Endothelial cell of umbilical vein (primary cell): ENCODE measurements at regions not wholly inside any gene's neighbourhood (a gene's known extent, or its start where the extent isn't known, plus 50 kb on each side); places are given as distances from the start of the nearest gene placed in this dataset.

Experiments used
- BruUV-seq: library from RNA; stranded (reverse); fragments of 400-500 nt; replicated peaks from 2 replicates; lab custom pipeline; 2021; lab: Mats Ljungman, UMichigan
- CTCF ChIA-PET: fragments of 300-600, 350-600 bp; sonication (Branson Sonifier 250); formaldehyde crosslinking; loops from one replicate; lab custom pipeline; 2021; ENCODE audit warnings: antibody characterized with exemption, inconsistent platforms; lab: Charles Lee
- POLR2A ChIA-PET: fragments of 300-600, 350-600 bp; sonication (Branson Sonifier 250); formaldehyde crosslinking; loops from one replicate; lab custom pipeline; 2021; ENCODE audit warnings: antibody characterized with exemption, inconsistent platforms; lab: Charles Lee
- DNase-seq: peaks from one replicate; pipeline ENCODE4 v3.0.0-alpha.2; 2011; ENCODE audit warnings: low read depth, low spot score
- FAIRE-seq: peaks from 2 replicates; lab custom pipeline; 2011; peaks lifted over from hg19 to GRCh38; lab: Jason Lieb, UNC
- H2AFZ ChIP-seq: 2 replicates; pipeline ENCODE4 v1.6.0; 2012; ENCODE audit warnings: low read depth, low read length, control low read depth, inconsistent platforms
- H3K27ac ChIP-seq: 2 replicates; pipeline ENCODE4 v1.5.1; 2011; ENCODE audit warnings: low read depth, mild to moderate bottlenecking, control low read depth, low read length, moderate library complexity; ENCODE audit not compliant: insufficient read depth
- H3K27me3 ChIP-seq, 2 experiments: 2 replicates each; pipeline versions ENCODE4 v1.6.0 to v1.6.1; 2011; ENCODE audit warnings: low read length in 2 of 2, mixed read lengths in 1 of 2; ENCODE audit not compliant: control insufficient read depth in 2 of 2, insufficient read depth in 2 of 2
- H3K36me3 ChIP-seq, 2 experiments: 2 replicates in 1 of 2; 3 replicates in 1 of 2; pipeline ENCODE4 v1.5.1; 2011; ENCODE audit warnings: low read length in 2 of 2, mild to moderate bottlenecking in 1 of 2, moderate library complexity in 1 of 2; ENCODE audit not compliant: control insufficient read depth in 2 of 2, insufficient read depth in 2 of 2; ENCODE audit errors: extremely low read depth in 1 of 2
- H3K4me1 ChIP-seq: 3 replicates; pipeline ENCODE4 v1.5.1; 2011; ENCODE audit warnings: mild to moderate bottlenecking, low read length; ENCODE audit not compliant: control insufficient read depth, insufficient read depth; ENCODE audit errors: extremely low read depth
- H3K4me2 ChIP-seq: 2 replicates; pipeline ENCODE4 v1.6.1; 2011; ENCODE audit warnings: low read length, control low read depth, mixed read lengths; ENCODE audit not compliant: insufficient read depth
- H3K4me3 ChIP-seq, 3 experiments: fragments of 200-600 bp in 1 of 3; sonication (generic), shearing (Covaris generic) in 1 of 3; replicated peaks in 1 of 3; 2 replicates each; pipeline ENCODE4 v1.5.1; 2011 to 2016; ENCODE audit warnings: control low read depth in 3 of 3, low read length in 3 of 3, mild to moderate bottlenecking in 2 of 3, inconsistent platforms in 1 of 3, low read depth in 1 of 3, moderate library complexity in 1 of 3; ENCODE audit not compliant: insufficient read depth in 1 of 3
- H3K79me2 ChIP-seq: 2 replicates; pipeline ENCODE4 v1.6.0; 2012; ENCODE audit warnings: low read length, inconsistent platforms; ENCODE audit not compliant: control insufficient read depth, insufficient read depth
- H3K9ac ChIP-seq: replicated peaks from 2 replicates; pipeline ENCODE3; 2011; ENCODE audit warnings: low read length, control low read depth; ENCODE audit not compliant: insufficient read depth; ENCODE audit errors: extremely low read depth
- H3K9me1 ChIP-seq: replicated peaks from 3 replicates; pipeline ENCODE4 v1.6.0; 2011; ENCODE audit warnings: mild to moderate bottlenecking, low read length; ENCODE audit not compliant: control insufficient read depth, insufficient read depth; ENCODE audit errors: extremely low read depth
- H3K9me3 ChIP-seq: replicated peaks from 2 replicates; pipeline ENCODE4 v1.5.1; 2012; ENCODE audit warnings: low read length, inconsistent platforms; ENCODE audit not compliant: control insufficient read depth, insufficient read depth
- H4K20me1 ChIP-seq: replicated peaks from 2 replicates; pipeline ENCODE3; 2011; ENCODE audit warnings: mild to moderate bottlenecking, low read length; ENCODE audit not compliant: control insufficient read depth, insufficient read depth; ENCODE audit errors: extremely low read depth
- CTCF ChIP-seq, 2 donors: IDR thresholded peaks; 1 replicate in 1 of 2; 2 replicates in 1 of 2; pipeline ENCODE4 v1.5.1; 2011; ENCODE audit warnings: low read length in 2 of 2, mild to moderate bottlenecking in 2 of 2, moderate library complexity in 2 of 2, control low read depth in 1 of 2, inconsistent platforms in 1 of 2, low read depth in 1 of 2; ENCODE audit not compliant: insufficient read depth in 1 of 2; ENCODE audit errors: extremely low read depth in 1 of 2
- EZH2 ChIP-seq: IDR thresholded peaks from 2 replicates; pipeline ENCODE4 v1.6.1; 2012; ENCODE audit warnings: borderline replicate concordance, low read depth, mild to moderate bottlenecking, moderate library complexity, low read length, inconsistent platforms; ENCODE audit not compliant: severe bottlenecking
- FOS ChIP-seq: IDR thresholded peaks from 2 replicates; pipeline ENCODE4 v1.6.1; 2011; ENCODE audit warnings: mild to moderate bottlenecking, low read length, moderate library complexity, borderline replicate concordance; ENCODE audit not compliant: insufficient read depth
- GATA2 ChIP-seq: IDR thresholded peaks from 2 replicates; pipeline ENCODE4 v1.7.0; 2011; ENCODE audit warnings: low read depth, mild to moderate bottlenecking, moderate library complexity, mixed read lengths, low read length; ENCODE audit not compliant: insufficient read length, insufficient read depth
- JUN ChIP-seq: IDR thresholded peaks from 2 replicates; pipeline ENCODE4 v1.6.1; 2011; ENCODE audit warnings: borderline replicate concordance, low read depth; ENCODE audit not compliant: insufficient read length, insufficient read depth
- MAX ChIP-seq: IDR thresholded peaks from 2 replicates; pipeline ENCODE4 v1.6.1; 2011; ENCODE audit not compliant: insufficient read depth, insufficient read length
- MYC ChIP-seq: IDR thresholded peaks from one replicate; pipeline ENCODE4 v1.6.1; 2011; ENCODE audit warnings: mild to moderate bottlenecking, low read depth, low read length
- POLR2A ChIP-seq: IDR thresholded peaks from 2 replicates; pipeline ENCODE4 v1.6.1; 2012; ENCODE audit warnings: low read depth, mild to moderate bottlenecking, control low read depth, low read length
- POLR2AphosphoS5 ChIP-seq: IDR thresholded peaks from 2 replicates; pipeline ENCODE4 v1.6.1; 2012; ENCODE audit warnings: low read depth, mild to moderate bottlenecking, control low read depth, low read length, moderate library complexity; ENCODE audit not compliant: insufficient read depth
- dilution Hi-C: fragments of 300-500 bp; cut with MboI; formaldehyde crosslinking; loops from one replicate; pipeline ENCODE4 v1.15.0; 2019; ENCODE audit warnings: low sequenced_read_pairs; ENCODE audit not compliant: extremely low pct_ligation_motif_present
- intact Hi-C: fragments of 100-400 bp; cut with micrococcal nuclease; formaldehyde crosslinking; loops from one replicate; pipeline ENCODE4 v1.10.0; 2022

- H3K4me2 ChIP-seq, result no peak overlapping the region
- dilution Hi-C loops (no loop called here), intact Hi-C loops (no loop called here)
- no peaks in the 10 kb centered on the region for H3K79me2 ChIP-seq
- H2AFZ ChIP-seq, result no peak overlapping the region
- no peak for DNase-seq
- TF ChIP-seq JUN, result no peak
- H3K9ac ChIP-seq, result no peak overlapping the region
- H3K9me1 ChIP-seq, result no peaks in the 10 kb centered on the region
- H4K20me1 ChIP-seq, result no peaks in the 10 kb centered on the region
- no peaks in the 10 kb centered on the region for H3K4me1 ChIP-seq
- ChIA-PET POLR2A (no interaction called here), CTCF (no interaction called here)
- H3K4me3 ChIP-seq, result no peak overlapping the region
- no peaks in the 10 kb centered on the region for H3K27me3 ChIP-seq
- BruUV-seq, result no TSS peak
- no peak for FAIRE-seq
- no peaks in the 10 kb centered on the region for H3K36me3 ChIP-seq
- H3K9me3 ChIP-seq, result peaks cover 3% of the 10 kb centered on the region
- H3K27ac ChIP-seq, result no peak overlapping the region
Measured at GRCh38 chr9:86716326-86716922, 230.9 kb downstream of the GAS1 start.

GRCh38 chr9:86714999-86715398 lies 232.3 kb downstream of the GAS1 start:
- peaks cover 3% of the 10 kb centered on the region for H3K9me3 ChIP-seq
- DNase-seq (no peak), FAIRE-seq (no peak)
- TF ChIP-seq CTCF (IDR thresholded peaks at IDR 0.05; ENCODE audit: extremely low read depth in 1 of 2, insufficient read depth in 1 of 2, low read depth in 1 of 2, low read length in 2 of 2), result no peak
- TF ChIP-seq MAX, result no peak
- TF ChIP-seq GATA2, result no peak
- no peak for TF ChIP-seq JUN
- TF ChIP-seq POLR2A, result no peak
- TF ChIP-seq MYC, result no peak
- TF ChIP-seq FOS, result no peak
- no peak for TF ChIP-seq EZH2
- TF ChIP-seq POLR2AphosphoS5, result no peak
- CTCF ChIA-PET, result no interaction called here
- BruUV-seq, result no TSS peak
- H3K9ac ChIP-seq, result no peak overlapping the region
- intact Hi-C loops (no loop called here), dilution Hi-C loops (no loop called here)
- no peaks in the 10 kb centered on the region for H3K4me1 ChIP-seq
- no peaks in the 10 kb centered on the region for H4K20me1 ChIP-seq
- no peaks in the 10 kb centered on the region for H3K36me3 ChIP-seq
- H3K27ac ChIP-seq, result no peak overlapping the region
- no peak overlapping the region for H2AFZ ChIP-seq
- no peaks in the 10 kb centered on the region for H3K79me2 ChIP-seq
- no peak overlapping the region for H3K4me2 ChIP-seq
- H3K4me3 ChIP-seq, result no peak overlapping the region
- H3K27me3 ChIP-seq, result no peaks in the 10 kb centered on the region
- POLR2A ChIA-PET, result no interaction called here
- no peaks in the 10 kb centered on the region for H3K9me1 ChIP-seq
